ENCODE measurements at regions not wholly inside any gene's neighbourhood (a gene's known extent, or its start where the extent isn't known, plus 50 kb on each side); places are given as distances from the start of the nearest gene placed in this dataset.

DNA sequence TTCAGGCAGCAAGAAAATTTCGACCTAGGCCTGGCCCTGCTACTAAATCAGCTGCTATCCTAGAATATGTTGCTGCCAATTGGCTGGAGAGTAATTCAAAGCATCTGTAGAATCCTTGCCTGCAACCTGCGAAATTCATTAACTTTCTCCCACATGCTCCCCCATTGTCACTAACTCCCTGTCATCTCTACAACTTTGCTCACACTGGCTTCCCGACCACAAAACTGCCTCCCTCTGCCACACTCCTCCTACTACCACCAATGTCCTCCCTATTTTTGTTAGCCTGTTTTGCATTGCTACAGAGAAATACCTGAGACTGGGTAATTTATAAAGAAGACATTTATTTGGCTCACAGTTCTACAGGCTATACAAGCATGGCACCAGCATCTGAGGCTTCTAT, 570.6 kb downstream of the INSC start:
- TF ChIP-seq POLR2A (IDR thresholded peaks at IDR 0.05) (no peak), CTCF (IDR thresholded peaks at IDR 0.05) (no peak), POLR2AphosphoS5 (IDR thresholded peaks at IDR 0.05) (no peak)
